ENCODE measurements at regions not wholly inside any gene's neighbourhood (a gene's known extent, or its start where the extent isn't known, plus 50 kb on each side); places are given as distances from the start of the nearest gene placed in this dataset.
"Not testable (repeated sequence)": the region's sequence is repeated elsewhere in the genome, so short reads cannot be mapped to it uniquely, and the experiment has no call there.

DNA sequence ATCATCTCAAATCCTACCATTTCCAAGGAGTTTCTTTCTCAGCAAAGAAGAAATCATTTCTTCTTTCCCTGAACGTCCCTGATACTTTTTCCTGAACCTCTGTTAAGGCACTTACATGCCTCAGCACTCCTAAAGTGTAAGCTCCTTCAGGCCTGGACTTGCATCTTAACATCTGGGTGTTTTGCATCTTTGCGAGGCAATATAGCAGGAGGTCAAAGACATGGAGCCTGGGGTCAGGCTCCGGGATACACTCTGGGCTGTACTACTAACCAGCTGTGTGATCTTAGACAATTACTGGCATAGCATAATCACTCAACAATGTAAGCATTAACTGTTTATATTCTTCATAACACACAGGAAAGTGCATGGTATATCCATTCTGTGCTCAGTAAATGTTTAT lies 275.5 kb upstream of the BOD1L1 start:
- DNase-seq, result no peak

DNA sequence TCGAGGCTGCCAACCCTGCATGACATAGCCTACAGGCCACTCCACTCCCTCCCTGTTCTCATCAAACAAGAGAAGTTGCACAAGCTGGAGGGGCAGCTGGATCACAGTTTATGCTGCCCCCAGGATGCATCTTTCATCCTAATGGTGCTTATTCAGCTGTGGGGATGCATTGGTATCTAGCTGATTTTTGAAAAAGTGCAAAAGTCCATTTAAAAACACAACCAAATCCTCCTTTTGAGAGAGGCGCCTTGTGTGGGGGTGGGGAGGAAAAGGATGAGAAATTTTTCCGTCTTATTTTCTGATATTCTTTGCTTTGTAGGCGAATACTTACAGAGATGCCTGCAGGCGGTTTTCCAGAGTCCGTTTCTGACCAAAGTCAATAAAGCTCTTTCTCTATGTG lies 276.4 kb upstream of the BOD1L1 start:
- DNase-seq, result no peak

DNA sequence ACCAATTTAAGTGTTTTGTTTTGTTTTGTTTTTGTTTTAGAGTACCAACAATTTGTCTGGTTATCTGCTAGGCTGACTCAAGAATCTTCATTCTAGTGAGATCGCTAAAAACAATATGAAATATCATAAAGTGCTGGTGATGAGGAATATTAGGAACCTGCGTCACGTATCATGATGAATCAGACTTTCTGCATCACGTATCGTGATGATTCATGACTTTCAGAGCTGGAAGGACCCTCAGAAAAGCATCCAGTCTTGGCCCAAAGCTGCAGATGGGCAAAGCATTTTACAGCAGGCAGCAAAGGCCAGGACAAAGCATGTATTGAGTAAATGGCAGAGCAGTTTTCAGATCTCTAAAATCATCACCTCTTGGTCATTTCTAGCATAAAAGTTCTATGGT lies 278.0 kb upstream of the BOD1L1 start:
- no peak for DNase-seq

DNA sequence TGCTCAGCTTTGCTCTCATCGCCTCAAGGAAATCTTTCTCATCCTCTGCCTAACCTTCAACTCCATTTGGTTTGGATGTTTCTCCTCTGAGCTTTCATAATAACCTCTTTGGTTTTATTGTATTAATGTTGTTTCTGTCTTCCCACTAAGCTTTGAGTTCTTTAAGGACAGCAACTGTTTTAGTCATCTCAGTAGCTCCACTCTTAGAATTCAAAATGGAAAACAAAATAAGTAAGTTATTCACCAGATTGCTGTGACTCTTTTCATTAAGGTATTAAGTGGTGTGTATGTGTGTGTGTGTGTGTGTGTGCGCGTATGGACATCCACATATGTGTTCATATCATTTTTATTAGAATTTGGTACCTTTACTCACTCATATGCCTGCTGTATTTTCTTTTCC lies 279.2 kb upstream of the BOD1L1 start:
- DNase-seq, result no peak

DNA sequence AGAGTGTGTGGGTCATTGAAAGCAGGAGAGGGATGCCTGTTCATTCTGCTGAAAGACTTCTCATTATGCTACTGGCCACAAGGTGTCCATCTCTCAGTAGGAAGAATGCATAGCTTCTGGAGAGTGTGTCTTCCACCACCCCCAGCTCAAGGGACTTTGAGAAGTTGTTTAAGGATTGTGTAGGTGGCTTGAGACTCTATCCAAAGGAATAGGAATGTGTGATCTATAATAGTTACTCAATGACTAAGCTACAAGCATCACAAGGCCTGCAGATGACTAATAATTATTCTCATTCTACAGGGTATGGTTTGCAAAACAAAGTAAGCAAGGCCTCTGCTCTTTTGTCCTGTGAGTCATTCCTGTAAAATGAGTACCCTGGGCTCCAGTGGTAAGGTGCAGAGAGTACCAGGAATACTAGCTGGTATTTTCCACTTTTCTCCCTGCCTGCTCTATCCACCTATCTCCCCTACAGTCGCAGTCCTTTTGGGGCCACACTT lies 279.8 kb upstream of the BOD1L1 start:
- peak; percentile 9 for DNase-seq

DNA sequence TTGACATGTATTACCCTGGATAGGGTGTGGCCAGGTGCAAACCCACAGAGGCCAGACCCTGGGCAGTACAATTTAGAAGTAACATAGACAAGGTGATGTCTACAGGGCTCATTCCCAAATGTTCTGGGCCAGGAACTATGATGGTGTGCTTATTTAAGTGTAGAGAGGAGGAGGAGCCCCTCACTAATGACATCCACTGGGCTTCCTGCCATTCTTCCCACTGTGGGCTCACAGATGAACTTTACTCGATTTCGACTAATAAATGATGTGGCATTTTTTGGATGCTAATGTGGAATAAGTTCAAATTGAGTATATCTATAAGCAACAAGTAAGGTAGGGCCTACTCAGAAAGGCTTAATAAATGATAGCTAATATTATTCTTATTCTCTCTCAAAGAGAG lies 280.9 kb upstream of the BOD1L1 start:
- no peak for DNase-seq

DNA sequence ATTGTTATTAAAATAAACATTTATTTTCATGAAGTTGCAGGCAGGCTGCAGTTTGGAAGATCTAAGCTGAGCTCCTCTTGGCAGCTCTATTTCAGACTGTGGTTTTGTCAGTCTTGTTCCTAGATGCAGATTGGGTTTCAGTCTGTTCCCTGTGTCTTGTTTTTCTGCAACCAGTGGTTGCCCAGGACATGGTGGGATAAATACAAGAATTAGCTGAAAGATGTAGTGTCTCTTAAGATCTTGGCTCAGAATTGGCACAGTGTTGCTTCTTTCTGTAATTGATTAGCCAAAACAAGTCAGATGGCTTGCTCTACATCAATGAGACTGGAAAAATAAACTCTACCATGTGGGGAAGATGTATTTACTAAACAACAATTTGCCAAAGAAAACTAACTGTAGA lies 283.0 kb upstream of the BOD1L1 start:
- DNase-seq, result no peak

DNA sequence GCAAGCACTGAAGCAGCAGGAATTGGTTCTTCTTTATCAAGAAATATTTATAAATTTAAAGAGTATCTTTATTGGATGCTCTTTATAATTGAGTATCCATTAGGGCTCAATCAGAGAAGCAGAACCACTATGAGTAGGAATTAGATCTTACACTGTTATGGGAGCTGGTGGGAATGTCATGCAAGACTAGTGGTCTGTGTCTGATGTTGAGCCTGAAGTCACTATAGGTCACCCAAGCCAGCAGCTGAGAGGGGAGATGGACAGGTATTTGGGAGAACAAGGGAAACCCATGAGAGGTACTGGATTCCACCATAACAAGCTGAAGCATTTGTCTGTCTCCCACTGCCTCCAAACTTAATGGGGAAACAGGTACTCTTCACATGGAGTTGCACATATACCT lies 283.7 kb upstream of the BOD1L1 start:
- no peak for DNase-seq

DNA sequence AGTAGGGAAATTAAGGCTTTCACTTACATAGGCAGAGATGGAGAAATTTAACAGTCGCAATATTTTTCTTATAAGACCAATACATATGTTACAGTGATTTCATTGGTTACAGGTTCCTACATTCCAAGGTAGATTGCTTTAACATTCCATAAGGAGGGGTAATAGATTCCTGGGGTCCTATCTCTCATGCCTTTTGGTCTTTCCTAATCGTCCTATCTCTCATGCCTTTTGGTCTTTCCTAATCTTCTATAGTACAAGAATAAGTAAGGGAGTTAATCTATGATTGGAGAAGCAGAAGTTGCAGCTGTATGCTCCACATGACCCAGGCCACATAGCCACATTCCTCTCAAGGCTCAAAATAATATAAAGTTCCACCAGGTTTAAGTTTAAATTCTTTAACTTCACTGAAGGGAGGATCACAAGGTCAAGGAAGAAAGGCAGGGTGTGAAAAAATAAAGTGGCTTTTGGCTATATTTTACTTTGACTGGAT lies 285.0 kb upstream of the BOD1L1 start:
- DNase-seq, result no peak

DNA sequence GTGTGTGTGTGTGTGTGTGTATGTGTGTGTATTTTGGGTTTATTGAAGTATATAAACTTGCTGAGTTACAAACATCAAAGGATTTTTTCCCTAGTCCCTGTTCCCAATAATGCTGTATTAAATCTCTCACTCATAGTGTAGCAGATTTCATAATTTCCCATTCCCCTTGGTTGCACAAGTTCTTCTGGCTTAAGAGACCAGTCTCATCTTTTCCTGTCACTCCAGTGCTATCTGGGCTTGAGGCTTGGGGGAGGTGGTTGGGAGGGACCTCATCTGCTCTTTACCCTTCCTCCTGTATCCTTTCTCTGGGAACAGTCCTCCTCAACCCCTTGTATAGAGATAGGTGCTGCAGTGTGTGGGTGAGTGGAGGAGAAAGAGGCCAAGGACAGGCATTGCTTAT lies 285.4 kb upstream of the BOD1L1 start:
- DNase-seq, result no peak

DNA sequence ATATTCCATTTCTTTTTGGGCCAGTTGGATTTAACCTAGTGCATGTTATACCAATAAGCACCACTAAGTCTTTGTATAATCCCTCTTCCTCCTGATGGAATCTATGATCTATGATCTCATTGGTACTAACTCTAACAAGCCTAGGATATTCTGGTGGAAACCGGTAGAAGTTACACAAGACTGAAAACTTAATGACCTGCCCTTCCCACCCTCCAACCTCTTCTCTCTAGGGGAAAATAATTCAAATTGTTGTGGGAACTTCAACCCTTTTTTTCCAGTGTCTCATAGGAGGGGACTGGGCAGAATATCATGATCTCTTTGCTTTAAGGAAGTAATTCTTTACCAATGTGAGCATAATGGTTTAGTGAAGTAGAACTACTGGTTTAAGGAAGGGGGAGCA lies 289.5 kb upstream of the BOD1L1 start:
- no peak for DNase-seq

DNA sequence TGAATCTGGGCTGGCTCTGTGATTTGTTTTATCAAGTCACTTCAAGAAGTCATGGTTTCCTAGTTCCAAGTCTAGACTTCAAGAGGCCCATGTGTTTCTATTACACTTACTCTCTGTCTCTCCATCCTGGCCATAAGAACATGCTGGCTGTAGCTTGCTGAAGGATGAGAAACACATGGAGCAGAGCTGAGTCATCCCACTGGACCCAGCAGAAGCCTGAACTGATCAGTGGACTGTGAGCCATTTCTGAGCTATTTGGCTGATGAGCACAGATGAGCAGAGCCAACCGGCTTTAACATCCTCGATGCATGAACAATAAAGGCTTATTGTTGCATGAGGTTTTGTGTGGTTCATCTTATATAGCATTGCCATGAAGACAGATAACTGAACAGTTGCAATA lies 290.6 kb upstream of the BOD1L1 start:
- DNase-seq, result peak; percentile 58

DNA sequence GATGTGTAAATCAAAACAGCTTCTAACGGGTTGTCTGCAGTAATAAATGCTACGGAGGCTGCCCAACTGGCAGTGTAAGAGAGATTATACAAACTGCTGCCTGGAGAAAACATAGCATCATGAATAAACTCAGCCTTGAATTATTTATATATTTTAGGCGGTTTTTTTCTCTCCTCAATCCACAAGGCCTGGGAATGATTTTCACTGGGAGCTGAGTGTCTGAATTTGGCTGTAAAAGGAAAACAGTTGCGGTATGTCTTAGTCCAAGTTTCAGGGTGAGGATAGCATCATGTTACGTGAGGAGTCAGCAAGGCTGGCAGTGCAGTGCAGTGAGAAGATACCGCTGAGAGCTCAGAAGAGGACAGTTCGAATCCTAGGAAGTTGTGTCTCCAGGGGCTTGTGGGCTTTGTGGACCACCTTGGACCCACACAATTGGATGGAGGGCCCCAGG lies 291.5 kb upstream of the BOD1L1 start:
- DNase-seq, result peak; percentile 9

DNA sequence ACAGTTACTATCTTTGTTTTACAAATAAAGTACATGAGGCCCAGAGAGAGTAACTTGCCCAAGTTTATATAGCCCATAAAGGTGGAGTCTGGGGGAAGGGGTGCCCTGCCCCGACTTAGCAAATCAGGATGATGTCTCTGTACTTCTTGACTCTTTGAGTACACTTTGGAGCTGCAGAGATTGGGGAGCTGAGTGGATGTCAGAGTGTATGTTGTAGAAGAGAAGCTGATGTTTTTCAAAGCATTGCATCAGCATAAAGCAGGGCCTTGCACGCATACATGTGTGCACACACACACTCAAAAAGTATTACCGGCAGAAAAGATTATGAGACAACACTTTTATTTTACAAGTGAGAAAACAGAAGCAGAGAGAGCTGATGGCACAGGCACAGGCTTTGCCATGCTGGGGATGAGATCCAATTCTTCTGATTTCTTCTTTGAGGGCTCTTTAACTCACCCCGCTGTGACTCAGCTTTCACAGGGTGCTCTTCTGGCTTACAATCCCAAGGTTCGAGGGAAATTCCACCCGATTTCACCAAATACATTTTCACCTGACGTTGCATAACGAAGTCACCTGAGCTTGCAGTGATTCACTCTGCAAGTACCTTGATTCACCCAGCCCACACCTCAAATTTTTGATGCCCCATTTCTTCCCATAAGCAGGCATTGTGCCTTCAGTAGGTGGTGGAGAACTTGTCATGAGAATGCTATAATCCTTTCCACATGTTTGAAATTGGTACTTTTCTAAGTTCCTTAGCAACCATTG lies 292.8 kb upstream of the BOD1L1 start:
- no peak for DNase-seq

DNA sequence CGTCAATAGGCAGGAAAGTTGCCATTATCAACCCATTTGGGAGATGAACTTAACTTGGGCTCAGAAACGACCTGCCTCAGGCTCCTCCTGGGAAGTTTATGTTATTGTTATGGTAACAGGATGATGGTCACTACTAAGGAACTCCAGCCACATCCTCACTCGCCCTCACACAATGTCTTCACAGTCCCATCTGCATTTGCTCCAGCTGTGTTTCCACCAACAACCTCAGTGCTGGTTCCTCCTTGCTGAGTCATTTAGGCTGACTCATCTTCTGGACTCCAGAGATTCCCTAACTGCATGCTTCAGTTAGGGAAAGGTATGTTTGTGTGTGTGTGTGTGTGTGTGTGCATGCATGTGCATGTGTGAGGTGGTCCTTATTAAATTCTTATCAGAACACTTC lies 293.4 kb upstream of the BOD1L1 start:
- DNase-seq, result peak; percentile 68

DNA sequence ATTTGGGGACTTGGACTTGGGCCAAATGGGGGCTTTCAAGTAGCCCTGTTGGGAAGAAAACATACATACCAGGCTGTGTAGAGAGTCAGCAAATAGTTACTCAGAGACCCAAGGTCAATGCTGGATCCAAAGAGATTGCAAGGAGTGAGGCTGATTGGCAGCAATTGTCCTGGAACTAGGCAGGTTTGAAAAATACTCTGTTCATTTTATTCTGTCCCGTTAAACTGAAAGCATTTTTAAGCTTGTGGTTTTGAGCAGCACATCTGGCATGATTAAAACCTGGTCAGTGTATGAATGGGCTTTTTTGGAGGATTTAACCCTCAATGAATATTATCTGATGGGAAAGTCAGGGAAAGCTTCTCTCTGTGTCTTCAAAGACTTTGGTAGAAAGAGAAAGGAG lies 294.3 kb upstream of the BOD1L1 start:
- no peak for DNase-seq

DNA sequence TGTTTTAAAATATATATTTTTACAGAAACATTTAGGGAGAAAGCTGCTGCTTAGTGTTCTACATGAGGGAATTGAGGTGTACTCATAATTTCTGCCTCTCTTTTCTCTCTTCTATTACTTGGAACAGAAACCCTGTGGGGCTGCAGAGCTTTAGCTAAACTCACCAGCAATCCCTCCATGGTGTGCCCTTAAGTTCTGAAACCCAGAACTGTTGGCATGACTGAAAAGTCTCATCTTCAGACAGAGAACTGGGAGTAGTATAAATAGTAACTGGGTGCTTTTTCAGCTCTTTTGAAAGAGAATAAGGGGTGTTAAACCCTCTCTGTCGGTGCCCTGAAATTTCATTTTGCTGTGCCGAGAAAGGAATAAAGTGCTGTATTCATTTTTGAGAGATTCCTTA lies 294.9 kb upstream of the BOD1L1 start:
- no peak for DNase-seq

DNA sequence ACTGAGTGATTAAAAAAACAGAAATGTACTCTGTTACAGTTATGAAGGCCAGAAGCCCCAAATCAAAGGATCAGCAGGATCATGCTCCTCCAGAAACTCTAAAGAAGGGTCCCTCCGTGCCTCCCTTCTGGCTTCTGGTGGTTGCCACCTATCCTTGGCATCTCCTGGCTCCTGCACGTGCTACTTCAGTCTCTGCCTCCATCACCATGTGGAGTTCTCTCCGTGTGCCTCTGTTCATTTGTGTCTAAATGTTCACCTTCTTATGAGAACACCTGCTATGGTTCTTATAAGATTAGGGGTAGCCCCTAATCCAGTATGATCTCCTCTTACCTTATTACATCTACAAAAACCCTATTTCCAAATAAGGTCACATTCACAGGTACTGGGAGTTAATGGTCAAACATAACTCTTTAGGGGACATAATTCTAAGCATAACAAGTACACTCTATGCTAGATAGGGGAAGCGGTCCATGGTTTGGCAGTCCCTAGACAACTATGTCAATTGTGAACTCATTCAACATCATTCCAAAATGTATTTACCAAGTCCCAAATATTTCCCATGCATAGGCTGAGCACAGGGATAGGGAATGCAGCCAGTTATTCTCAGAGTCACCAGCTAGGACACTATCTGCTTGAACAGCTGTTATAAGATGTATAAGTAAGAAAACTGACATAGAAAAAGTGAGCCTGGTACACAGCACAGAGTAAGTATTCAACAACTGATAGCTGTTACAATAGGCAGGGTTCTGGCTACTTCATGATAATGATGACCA lies 295.5 kb upstream of the BOD1L1 start:
- DNase-seq, result no peak

DNA sequence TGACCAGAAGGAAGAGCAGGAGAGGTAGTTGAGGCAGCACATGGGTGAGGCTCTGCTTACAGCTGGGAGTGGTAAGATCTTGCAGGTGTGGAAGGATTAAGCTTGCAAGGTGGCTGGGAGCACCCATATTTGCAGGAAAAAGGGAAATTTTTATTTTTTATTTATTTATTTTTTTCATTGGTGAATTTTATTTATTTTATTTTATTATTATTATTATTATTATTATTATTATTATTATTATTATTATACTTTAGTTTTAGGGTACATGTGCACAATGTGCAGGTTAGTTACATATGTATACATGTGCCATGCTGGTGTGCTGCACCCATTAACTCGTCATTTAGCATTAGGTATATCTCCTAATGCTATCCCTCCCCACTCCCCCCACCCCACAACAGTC lies 297.4 kb upstream of the BOD1L1 start:
- DNase-seq, result not testable (repeated sequence)

DNA sequence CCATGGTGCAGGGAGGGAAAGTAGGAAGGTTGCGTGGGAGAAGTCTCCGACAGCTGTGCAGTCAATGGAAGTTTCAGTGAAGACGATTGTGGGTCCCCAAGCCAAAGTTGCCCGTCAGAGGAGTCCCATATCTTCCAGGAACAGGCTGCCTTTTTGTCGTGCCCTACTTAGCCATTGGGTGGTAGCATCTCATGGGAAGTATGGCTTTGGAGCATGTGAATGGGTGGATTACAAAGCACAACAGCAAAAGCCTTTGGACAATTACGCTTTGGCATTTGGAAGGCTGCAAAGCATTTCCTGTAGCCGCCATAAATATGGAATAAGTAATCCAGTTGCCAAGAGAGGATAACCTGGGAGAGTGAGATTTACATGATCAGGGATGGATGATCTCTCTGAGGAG lies 300.7 kb upstream of the BOD1L1 start:
- DNase-seq, result no peak

DNA sequence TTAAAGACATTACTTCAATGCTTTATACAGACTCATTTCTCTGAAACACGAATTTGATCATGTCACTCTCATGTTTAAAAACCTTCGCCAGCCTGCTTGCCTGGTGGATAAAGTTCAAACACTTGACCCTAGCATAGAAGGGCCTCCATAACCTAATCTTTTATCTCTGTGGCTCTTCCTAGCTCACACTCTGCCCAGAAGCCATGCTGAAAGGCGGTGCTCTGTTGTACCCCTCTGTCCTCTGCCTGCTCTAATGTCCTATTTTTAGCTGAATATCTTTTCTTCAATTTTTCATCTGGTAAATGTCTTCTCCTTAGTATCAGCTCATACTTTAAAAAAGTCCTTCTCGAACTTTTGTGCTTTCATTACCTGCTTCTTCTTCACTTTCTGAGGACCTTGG lies 302.6 kb upstream of the BOD1L1 start:
- no peak for DNase-seq

DNA sequence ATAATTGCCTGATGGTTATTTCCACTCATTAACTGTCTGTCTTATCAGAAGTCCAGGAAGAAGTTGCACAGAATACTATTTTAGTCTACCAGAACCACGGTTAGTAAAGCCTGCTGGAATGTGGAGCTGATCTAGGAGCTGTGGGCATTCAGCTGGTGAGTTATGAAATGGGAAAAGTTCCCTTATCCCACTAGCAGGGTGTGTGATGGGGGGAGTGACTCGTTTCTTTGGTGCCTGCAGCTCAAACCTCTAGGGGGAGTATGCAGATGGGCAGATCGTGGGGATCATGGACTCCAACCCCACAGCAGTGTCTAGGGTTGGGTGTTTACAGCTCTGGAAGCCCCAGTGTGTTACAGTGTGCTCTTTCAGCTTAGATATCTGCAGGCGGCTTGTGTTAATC lies 305.7 kb upstream of the BOD1L1 start:
- no peak for DNase-seq

DNA sequence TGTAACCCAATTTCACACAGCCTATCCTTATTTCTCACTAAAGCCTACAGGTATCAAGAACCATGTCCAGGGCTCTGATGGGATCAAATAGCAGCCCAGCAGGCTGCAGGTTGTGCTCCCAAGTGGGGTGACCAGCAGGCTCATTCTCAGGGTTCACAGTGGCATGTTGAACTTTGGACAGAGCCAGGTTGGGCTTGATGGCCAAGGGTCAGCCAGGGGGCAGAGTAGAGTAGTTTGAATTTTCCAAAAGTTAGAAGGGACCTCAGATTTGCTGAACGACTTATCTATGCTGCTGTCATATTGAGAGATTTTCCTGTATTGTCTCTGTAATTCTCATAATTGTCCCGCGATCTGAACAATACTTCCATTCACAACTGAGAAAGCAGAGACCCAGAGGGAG lies 310.8 kb upstream of the BOD1L1 start:
- DNase-seq, result no peak

DNA sequence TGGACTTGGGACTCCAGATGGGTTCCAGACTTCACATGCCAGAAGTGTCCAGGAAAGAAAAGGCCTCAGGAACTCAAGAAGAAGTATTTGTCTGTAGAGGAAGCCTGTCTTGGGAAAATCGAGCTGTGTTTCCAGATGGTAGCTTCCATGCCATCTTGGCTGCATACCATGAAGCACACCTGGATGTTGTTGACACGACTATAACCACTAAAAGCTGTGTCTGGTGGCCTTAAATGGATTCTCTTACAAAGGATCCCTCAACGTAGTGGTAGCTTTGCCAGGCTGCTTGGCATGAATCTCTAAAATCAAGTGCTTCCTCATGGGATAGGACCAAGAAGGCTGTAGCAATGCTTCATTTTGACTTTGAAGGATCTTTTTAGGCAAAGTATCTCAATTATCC lies 313.4 kb upstream of the BOD1L1 start:
- no peak for DNase-seq

All from GOT3 (cell line).